Duodenal mucosa (tissue), 2 donors: ENCODE measurements at regions not wholly inside any gene's neighbourhood (a gene's known extent, or its start where the extent isn't known, plus 50 kb on each side); places are given as distances from the start of the nearest gene placed in this dataset.
A peak's percentile ranks its signal among the peaks of the same experiment; 100 is the strongest.

Experiments used
- H3K27ac ChIP-seq: one replicate; pipeline ENCODE4 v1.7.0; 2013; ENCODE audit warnings: low read depth, low read length
- H3K27me3 ChIP-seq, 2 donors: one replicate each; pipeline ENCODE4 v1.7.0; 2013; ENCODE audit warnings: low read length in 2 of 2, control low read depth in 1 of 2; ENCODE audit not compliant: insufficient read depth in 2 of 2, control insufficient read depth in 1 of 2
- H3K36me3 ChIP-seq, 2 donors: one replicate each; pipeline ENCODE4 v1.7.0; 2013; ENCODE audit warnings: low read length in 2 of 2, control low read depth in 1 of 2; ENCODE audit not compliant: insufficient read depth in 2 of 2, control insufficient read depth in 1 of 2
- H3K4me1 ChIP-seq, 2 donors: one replicate each; pipeline ENCODE4 v1.7.0; 2013; ENCODE audit warnings: low read length in 2 of 2, control low read depth in 1 of 2; ENCODE audit not compliant: insufficient read depth in 2 of 2, control insufficient read depth in 1 of 2
- H3K4me3 ChIP-seq, 2 donors: one replicate each; pipeline ENCODE4 v1.7.0; 2013; ENCODE audit warnings: low read length in 2 of 2, low read depth in 1 of 2
- H3K9ac ChIP-seq, 2 donors: one replicate each; pipeline ENCODE4 v1.7.0; 2013; ENCODE audit warnings: low read length in 2 of 2, low read depth in 1 of 2
- H3K9me3 ChIP-seq, 2 donors: one replicate each; pipeline ENCODE4 v1.7.0; 2013; ENCODE audit warnings: low read length in 2 of 2, control low read depth in 1 of 2; ENCODE audit not compliant: control insufficient read depth in 1 of 2

DNA sequence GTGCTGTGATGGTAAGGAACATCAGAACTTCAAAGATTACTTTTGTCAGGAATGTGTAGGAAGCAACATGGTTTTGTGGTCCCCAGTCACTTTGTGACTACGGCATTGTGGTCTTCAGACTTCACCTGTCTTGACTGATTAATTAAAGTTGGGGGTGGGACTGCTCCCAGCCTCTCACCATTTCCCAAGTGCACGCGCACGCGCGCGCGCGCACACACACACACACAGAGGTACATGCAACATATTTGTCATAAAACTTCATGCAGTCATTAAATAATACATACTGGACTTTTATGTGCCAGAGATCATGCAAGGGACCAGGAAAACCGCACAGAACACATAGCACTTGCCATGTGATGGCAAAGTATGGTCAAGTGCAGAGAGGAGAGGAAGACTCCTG lies 181.2 kb downstream of the EVX1 start:
- no peaks in the 10 kb centered on the region for H3K9me3 ChIP-seq
- H3K4me1 ChIP-seq: peaks cover 35 to 43% of the 10 kb centered on the region in 2 donors

DNA sequence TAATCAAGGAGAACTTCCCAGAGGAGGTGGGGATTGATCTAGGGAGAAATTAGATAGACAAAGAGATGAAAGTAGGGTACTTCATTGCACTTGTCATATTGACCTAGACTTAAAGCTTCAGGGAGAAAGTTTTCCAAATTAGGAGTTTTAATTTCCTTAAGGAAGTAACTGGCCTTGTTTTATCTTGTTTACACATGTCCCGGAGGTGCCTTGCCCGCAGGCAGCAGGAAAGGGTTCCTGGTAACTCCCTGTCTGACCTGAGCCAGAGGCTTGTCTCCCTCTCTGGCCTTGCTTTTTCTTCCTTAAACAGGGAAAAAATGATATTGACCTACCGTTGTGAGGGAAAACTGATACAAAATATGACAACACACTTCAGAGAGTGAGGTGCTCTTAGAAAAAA lies 181.6 kb downstream of the EVX1 start:
- H3K9ac ChIP-seq: peak overlapping the region in 1 of 2 donors; percentile 21
- no peaks in the 10 kb centered on the region for H3K36me3 ChIP-seq

More for the DNA sequence above, 181.2 kb downstream of the EVX1 start:
- Histone ChIP-seq H3K4me3 (no peak overlapping the region), H3K27me3 (no peaks in the 10 kb centered on the region), H3K27ac (no peak overlapping the region), H3K36me3 (no peaks in the 10 kb centered on the region), H3K9ac (no peak overlapping the region)

DNA sequence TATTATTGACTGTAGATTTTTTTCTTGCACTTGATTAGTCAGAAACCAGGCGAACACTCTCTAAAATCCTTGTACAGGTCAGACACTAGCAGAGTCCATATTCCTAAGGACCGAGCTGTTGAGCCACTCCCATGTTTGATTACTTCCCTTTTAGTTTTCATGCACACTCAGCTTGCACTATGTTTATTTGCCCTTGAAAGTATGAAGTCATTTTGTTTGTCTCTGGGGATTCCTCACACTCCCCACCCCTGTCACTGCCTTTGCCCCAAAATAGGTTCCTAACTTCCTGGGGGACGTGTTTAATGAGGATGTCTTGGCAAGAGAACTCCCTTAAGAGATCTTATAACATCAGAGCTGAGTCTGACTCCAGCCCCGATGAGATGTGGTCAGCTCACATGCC lies 182.1 kb downstream of the EVX1 start:
- Histone ChIP-seq H3K9ac (peak overlapping the region in 1 of 2 donors; percentile 21), H3K27me3 (no peaks in the 10 kb centered on the region), H3K4me1 (peaks cover 27 to 37% of the 10 kb centered on the region in 2 donors), H3K27ac (no peak overlapping the region), H3K4me3 (no peak overlapping the region), H3K36me3 (no peaks in the 10 kb centered on the region), H3K9me3 (no peaks in the 10 kb centered on the region)

More for the DNA sequence above, 181.6 kb downstream of the EVX1 start:
- no peaks in the 10 kb centered on the region for H3K27me3 ChIP-seq
- H3K9me3 ChIP-seq: no peaks in the 10 kb centered on the region
- H3K4me3 ChIP-seq: no peak overlapping the region
- H3K4me1 ChIP-seq: peaks cover 31 to 39% of the 10 kb centered on the region in 2 donors
- H3K27ac ChIP-seq: no peak overlapping the region

DNA sequence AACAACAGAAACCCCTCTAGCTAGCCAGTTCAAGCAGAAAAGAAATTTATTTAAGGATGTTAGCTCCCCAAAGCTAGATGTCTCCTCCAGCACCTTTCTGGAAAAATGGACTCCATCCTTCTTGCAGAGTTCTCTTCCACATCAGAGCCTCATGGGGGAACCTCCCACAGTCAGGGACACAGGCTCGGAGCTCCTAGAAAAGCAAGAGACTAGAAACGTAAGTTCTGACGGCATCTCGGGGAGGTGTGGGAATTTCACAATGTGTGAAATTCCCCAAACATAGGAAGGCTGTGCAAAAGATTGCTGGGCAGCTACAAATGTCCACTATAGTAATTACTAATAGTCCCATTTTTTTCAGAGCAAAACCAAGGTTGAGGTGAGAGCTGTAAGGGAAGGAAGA lies 184.8 kb downstream of the EVX1 start:
- no peaks in the 10 kb centered on the region for H3K36me3 ChIP-seq
- H3K4me3 ChIP-seq: no peak overlapping the region
- no peaks in the 10 kb centered on the region for H3K9me3 ChIP-seq
- peaks cover 0 to 3% of the 10 kb centered on the region in 2 donors for H3K27me3 ChIP-seq
- peaks cover 19 to 25% of the 10 kb centered on the region in 2 donors for H3K4me1 ChIP-seq
- no peak overlapping the region for H3K9ac ChIP-seq
- H3K27ac ChIP-seq: no peak overlapping the region

DNA sequence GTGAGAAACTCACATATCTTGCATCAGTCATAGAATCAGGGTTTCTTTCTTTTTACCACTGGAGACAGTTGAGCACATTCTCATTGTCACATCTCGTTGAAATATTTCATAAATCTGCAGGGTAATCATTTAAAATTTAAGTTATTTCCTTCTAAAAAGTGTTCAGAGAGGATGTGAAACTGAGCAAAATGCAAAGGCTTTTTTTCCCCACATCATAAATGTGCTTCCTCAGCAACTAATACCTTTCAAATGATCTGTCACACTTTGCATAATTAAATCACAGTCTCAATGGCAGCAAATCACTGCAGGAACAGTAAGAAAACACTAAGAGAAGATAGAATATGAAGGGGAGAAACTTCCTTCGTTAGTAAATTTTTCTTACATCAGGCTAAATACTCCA lies 187.5 kb downstream of the EVX1 start:
- Histone ChIP-seq H3K9me3 (no peaks in the 10 kb centered on the region), H3K4me3 (no peak overlapping the region), H3K27me3 (peaks cover 0 to 3% of the 10 kb centered on the region in 2 donors), H3K4me1 (peaks cover 2 to 4% of the 10 kb centered on the region in 2 donors), H3K27ac (no peak overlapping the region), H3K9ac (no peak overlapping the region), H3K36me3 (no peaks in the 10 kb centered on the region)

DNA sequence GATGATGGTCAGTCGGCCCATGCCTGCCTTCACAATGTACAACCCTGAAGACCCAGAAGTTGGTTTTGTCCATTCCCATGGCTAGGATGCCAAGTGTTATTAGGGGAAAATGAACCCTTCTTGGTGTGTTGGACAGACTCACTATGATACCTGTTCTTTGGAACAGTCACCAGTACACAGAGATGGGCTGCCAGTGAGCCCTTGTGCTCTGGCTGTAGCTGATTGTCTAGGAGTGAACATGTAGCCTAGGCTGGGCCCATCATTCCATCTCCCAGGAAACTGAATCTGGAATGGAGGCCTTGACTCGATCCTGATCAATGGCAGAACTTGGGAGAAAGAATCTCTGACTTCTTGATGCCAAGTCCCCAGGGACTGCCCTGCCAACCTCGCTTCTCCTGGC lies 188.9 kb downstream of the EVX1 start:
- H3K4me1 ChIP-seq: no peaks in the 10 kb centered on the region
- H3K27me3 ChIP-seq: peaks cover 0 to 3% of the 10 kb centered on the region in 2 donors
- H3K9ac ChIP-seq: no peak overlapping the region
- H3K36me3 ChIP-seq: no peaks in the 10 kb centered on the region
- H3K27ac ChIP-seq: no peak overlapping the region
- no peak overlapping the region for H3K4me3 ChIP-seq
- H3K9me3 ChIP-seq: no peaks in the 10 kb centered on the region

DNA sequence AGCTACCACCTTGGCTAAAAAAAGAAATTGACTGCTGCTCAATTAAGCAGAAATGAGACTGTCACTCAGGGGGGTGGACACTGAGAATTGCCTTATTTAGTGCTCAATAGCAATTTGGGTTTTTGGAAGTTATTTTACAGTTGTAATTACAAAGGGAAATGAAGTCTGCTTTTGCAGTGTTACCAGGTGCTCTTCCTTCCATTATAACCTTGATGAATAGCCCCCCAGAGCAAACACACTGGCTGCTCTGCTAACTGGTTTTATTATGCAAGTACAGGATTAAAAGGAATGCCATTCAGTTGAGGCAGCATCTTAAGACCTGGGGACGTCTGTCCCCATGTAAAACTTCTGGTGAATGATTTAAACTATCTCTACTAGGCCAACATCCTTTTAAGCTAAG lies 191.0 kb downstream of the EVX1 start:
- no peak overlapping the region for H3K4me3 ChIP-seq
- H3K4me1 ChIP-seq: no peaks in the 10 kb centered on the region
- H3K9ac ChIP-seq: no peak overlapping the region
- H3K36me3 ChIP-seq: no peaks in the 10 kb centered on the region
- H3K27ac ChIP-seq: no peak overlapping the region
- no peaks in the 10 kb centered on the region for H3K9me3 ChIP-seq
- peaks cover 0 to 3% of the 10 kb centered on the region in 2 donors for H3K27me3 ChIP-seq

DNA sequence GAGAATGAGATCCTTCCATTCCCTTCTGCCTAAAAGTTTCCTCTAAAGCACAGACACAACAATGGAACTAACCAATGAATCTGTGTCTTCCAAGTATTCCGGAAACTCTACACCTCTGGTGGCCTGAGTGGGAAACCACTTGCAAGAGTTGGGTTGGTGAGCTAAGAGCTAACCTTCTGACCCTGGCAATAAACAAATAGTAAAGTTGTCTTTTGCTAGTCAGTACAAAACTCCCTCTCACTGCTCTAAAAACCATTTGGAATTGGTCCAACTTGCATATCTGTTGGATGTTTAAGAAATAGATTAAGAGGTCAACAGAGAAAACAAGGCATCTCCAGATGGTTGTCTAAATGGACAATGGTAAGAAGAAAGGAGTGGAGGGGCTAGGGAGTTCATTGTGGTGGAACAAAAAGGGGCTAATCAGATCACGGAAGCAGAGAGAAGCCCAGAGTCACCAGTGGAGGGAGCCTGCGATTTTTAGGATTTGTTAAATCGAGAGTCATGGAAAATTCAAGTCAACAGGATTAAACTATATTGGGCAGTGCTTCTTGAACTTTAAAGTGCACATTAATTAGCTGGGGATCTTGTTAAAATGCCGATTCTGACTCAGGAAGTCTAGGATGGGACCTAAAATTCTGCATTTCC lies 192.3 kb downstream of the EVX1 start:
- H3K9me3 ChIP-seq: no peaks in the 10 kb centered on the region
- no peaks in the 10 kb centered on the region for H3K36me3 ChIP-seq
- H3K9ac ChIP-seq: no peak overlapping the region
- H3K4me1 ChIP-seq: no peaks in the 10 kb centered on the region
- peaks cover 0 to 3% of the 10 kb centered on the region in 2 donors for H3K27me3 ChIP-seq
- H3K27ac ChIP-seq: no peak overlapping the region
- no peak overlapping the region for H3K4me3 ChIP-seq

DNA sequence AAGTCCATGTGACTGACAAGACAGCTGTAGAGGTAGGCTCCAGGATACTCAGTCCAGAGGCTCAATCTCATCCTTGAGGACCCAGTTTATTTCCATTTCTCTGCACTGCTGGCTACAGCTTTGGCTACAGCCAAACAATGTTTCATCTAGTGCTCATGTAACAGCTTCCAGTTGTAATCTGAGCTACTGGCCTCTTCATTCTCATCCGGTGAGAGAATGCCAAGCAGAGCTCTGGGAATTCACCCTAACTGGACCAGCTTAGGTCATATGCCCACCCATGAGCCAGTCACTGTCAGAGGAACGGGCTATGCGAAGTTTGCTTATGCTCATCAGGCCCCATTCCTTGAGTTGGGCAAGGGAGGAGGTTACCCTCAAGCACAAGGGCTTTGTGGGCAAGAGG lies 192.9 kb downstream of the EVX1 start:
- H3K27me3 ChIP-seq: peaks cover 0 to 3% of the 10 kb centered on the region in 2 donors
- no peak overlapping the region for H3K4me3 ChIP-seq
- no peak overlapping the region for H3K9ac ChIP-seq
- no peaks in the 10 kb centered on the region for H3K36me3 ChIP-seq
- H3K9me3 ChIP-seq: no peaks in the 10 kb centered on the region
- H3K27ac ChIP-seq: no peak overlapping the region
- no peaks in the 10 kb centered on the region for H3K4me1 ChIP-seq

DNA sequence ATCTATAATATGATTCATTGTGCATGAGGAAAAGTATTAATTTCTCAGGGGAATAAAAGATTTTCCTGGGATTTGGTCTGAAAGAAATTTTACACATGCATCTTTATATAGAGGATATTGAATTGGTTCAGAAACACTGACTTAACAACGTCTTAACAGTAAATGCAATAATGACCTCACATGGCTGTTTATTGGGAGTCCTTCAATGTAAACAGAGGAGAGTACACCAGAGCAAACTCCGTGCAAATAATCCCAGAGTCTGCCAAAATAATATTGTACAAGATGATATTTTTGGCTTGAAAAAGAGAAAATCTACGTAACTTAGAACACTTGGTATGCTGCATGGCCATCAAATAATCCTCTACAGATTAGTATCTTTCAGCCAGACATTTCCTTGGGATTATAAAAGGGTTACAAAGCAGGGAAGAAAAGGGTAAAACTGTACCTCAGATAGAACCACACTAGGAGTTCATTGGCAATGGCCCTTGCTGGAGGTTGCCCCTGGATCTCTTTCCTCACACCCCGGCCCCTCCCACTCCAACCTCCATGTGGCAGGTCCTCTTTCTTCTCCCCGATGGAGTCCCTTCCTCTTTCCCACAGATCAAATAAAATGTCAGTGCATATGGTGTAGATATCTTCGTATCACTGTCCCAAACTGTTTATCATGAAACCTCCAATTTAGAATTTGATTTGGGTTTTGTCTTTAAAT lies 196.4 kb downstream of the EVX1 start:
- Histone ChIP-seq H3K27ac (no peak overlapping the region), H3K9ac (no peak overlapping the region), H3K4me3 (no peak overlapping the region), H3K36me3 (no peaks in the 10 kb centered on the region), H3K4me1 (no peaks in the 10 kb centered on the region), H3K27me3 (no peaks in the 10 kb centered on the region), H3K9me3 (no peaks in the 10 kb centered on the region)
